HG02798 (cell line): ENCODE measurements at regions not wholly inside any gene's neighbourhood (a gene's known extent, or its start where the extent isn't known, plus 50 kb on each side); places are given as distances from the start of the nearest gene placed in this dataset.
"Not testable (repeated sequence)": the region's sequence is repeated elsewhere in the genome, so short reads cannot be mapped to it uniquely, and the experiment has no call there.

ENCODE experiments used
- ATAC-seq: cut with Tn5 transposase; IDR thresholded peaks from one replicate; pipeline ENCODE4 v1.9.1; 2021; ENCODE audit warnings: mild to moderate bottlenecking; ENCODE audit not compliant: unreplicated experiment, poor library complexity

DNA sequence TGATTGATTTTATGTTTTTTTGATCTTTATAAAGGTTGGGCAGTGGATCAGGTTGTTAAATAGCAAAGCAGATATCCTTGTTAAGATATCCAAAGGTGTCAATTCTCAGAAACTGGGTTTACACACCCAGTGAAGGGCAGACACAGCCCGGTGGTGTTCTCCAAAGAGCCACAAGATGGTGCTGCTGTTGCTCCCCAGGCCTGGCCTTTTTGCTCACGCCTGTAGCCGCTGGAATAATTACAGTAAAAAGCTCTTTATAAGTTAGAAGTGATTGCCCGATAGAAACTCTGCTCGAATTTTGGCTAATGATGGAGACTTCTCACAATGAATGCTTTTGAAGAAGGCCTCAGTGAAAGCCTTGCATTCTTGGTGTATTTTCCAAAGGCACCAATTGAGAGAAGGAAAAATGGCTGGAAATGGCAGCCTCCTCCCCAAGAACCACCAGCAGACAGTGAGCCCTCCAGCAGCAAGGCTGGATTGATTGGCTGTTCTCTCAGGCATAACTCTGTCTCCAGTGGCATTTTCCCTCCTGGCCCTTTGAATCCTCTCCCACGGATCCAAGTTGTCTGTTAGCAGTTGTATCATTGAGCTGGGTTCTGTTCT is 120.5 kb upstream of the CHD6 start:
- ATAC-seq: peak; percentile 64

DNA sequence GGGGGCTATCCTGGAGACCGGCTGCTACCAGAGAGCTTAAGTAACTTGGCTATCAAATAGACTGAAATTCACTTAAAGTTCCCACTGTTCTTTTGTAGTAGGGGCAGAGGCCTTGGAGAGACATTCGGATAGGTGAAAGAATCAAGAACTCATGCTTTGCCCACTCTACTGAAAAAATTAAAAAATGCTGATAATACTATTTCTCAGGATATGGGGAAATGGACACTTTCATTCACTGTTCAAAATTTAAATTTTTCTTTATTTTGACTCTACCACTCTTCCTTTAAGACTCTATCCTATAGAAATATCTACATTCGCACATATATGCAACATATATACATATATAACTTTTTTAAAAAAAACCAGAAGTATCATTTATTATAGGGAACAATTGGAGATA is 117.8 kb upstream of the CHD6 start:
- ATAC-seq: no peak

DNA sequence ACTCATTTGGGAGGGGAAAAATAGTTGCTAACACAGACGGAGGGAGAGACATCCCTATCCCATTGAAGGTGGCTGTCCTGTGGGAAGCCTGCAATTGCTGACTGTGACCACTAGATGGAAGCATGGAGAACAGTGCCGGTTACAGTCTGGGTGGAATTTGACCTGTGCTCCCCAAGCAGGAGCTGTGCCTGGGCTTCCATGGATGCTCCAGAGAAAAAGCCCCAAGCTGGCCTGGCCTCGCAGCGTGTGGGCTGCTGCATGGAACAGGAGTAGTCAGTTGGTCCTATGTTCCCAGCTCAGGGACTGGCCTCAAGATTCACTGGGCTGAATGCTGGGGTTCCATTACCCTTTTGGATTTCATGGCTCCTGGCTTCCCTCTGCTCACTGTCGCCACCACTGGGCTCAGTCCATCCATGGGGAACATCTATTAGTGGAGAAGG is 116.3 kb upstream of the CHD6 start:
- ATAC-seq: no peak

DNA sequence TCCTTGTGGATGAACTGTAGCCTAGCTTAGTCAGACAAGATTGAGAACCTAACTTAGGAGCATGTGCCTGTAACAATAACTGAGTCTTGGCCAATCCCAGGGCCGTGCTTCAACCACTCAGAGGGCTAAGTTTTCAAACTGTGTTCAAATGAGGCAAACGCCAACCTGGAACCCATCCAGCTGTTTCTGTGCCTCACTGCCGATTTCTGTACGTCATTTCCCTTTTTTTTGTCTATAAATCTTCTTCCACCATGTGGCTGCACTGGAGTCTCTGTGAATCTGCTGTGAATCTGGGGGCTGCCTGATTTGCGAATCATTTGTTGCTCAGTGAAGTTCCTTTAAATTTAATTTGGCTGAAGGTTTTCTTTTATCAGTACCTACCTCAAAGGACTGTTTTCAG is 115.0 kb upstream of the CHD6 start:
- ATAC-seq: no peak

DNA sequence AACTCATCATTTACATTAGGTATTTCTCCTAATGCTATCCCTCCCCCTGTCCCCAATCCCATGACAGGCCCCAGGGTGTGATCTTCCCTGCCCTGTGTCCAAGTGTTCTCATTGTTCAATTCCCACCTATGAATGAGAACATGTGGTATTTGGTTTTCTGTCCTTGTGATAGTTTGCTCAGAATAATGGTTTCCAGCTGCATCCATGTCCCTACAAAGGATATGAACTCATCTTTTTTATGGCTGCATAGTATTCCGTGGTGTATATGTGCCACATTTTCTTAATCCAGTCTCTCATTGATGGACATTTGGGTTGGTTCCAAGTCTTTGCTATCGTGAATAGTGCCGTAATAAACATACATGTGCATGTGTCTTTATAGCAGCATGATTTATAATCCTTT is 113.0 kb upstream of the CHD6 start:
- ATAC-seq: not testable (repeated sequence)

DNA sequence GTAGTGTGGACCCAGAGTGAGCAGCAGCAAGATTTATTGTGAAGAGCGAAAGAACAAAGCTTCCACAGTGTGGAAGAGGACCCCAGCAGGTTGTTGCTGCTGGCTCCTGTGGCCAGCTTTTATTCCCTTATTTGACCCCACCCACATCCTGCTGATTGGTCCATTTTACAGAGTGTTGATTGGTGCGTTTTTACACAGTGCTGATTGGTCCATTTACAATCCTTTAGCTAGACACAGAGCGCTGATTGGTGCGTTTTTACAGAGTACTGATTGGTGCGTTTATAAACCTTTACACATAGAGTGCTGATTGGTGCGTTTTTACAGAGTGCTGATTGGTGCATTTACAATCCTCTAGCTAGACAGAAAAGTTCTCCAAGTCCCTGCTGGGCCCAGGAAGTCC is 109.5 kb upstream of the CHD6 start:
- not testable (repeated sequence) for ATAC-seq

DNA sequence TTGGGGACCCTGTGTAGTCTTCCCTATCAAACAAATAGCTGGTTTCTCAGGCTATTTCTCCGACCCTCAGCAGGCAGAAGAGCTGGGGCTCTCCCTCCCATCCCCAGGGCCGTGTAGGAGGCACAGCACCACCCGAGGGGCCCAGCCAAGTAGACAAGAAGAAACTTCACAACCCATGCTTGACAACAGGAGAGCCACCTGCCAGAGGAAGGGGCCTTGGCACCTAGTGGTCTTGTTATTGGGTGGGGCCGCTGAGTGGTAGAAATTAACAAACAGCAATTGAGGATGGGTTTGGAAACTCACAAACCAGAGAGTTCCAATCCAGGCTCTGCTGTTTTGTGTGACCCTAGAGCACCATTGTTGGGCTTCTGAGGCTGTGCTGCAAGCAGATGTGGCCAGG is 108.5 kb upstream of the CHD6 start:
- ATAC-seq: no peak

DNA sequence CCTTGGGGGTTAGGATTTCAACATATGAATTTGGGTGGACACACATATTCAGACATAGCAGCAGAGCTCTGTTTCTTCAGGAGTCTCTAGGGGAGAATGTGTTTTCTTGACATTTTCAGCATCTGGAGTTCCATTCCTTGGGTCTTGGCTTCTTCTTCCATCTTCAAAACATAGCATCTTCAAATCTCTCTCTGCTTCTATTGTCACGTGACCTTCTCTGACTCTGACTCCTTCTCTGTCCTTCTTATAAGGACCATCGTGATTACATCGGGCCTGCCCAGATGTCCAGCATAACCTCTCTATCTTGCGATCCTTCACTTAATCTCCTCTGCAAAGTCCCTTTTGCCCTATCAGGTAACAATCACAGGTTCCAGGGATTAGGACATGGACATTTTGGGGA is 101.0 kb upstream of the CHD6 start:
- ATAC-seq: no peak

DNA sequence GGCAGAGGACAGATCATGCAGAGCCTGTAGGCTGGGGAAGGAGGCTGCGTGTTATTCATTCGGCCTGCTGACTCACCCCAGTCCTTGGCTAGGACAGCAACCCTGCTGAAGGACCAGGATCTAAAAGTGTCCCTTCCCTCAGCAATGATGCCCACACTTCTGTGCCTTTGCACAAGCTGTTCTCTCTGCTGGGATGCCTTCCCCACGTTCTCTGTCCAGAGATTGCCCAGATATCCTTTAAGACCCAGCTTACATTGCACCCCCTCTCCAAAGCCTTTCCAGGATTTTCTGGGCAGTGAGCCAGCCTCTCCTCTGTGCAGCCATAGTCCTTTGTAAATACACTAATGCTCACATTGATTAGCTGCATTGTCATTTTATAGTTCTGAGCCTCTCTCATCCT is 99.3 kb upstream of the CHD6 start:
- no peak for ATAC-seq

DNA sequence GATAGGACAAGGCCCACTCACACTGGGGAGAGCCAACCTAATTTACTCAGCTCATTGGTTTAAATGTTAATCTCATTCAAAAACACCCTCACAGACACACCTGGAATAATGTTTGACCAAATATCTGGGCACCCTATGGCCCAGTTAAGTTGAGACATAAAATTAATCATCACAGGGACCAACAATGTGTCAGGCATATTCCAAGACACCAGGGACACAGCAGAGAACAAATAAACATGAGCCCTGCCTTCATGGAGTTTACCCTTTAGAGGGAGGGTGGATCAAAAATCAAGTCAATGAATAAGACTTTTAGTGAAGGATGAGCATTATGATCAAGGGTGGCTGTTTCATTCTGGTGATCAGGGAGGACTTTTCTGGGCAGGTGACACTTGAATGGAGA is 98.7 kb upstream of the CHD6 start:
- ATAC-seq: no peak

DNA sequence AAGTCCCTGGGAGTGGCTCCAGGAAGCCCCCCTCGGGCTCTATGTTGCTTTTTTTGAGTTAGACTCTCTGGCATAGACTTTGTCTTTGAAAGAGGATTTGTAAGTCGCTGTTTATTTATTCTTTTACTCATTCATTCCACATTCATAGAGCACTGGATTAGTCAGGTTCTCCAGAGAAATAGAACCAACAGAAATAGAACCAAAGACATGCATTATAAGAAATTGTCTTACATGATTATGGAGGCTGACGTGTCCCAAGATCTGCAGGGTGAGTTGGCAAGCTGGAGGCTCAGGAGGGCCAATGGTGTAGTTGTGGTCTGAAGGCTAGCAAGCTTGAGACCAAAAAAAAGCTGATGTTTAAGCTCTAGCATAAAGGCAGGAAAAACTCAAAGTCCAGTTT is 98.3 kb upstream of the CHD6 start:
- no peak for ATAC-seq

DNA sequence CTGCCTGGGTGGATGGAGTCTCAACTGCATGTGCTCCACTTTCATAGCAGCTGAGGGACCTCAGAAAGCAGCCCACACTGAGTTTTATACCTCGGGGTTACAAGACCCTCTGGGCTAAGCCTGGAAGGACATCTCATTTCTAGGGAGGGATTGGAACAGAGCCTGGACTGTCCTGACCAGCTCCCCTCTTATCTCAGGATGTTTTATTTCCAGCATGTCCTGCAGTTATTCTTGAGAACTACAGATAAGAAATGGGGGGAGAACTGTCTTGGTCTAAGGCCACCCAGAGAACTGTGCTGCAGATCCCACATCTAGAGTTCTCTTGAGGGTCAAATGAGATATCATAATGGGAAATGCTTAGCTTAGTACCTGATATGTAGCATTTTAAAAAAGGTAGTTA is 97.3 kb upstream of the CHD6 start:
- ATAC-seq: no peak

DNA sequence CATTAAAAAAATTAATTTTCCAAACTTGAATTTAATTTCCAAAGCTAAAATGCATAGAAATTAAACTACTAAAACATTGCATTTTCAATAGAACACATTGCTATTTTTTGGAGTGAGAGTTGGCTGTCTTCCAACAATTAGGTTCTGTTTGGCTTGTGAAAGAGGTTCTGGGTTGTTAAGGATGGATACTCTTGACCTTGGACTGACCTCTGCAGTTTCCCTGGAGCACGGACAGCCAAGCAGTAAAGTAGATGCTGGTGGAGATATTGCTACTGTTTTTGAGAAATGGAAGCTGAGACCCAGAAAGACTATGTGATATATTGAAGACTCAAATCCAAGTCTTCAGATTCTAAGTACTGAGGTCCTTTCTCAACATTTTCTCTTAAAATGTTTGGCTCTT is 95.9 kb upstream of the CHD6 start:
- ATAC-seq: no peak

DNA sequence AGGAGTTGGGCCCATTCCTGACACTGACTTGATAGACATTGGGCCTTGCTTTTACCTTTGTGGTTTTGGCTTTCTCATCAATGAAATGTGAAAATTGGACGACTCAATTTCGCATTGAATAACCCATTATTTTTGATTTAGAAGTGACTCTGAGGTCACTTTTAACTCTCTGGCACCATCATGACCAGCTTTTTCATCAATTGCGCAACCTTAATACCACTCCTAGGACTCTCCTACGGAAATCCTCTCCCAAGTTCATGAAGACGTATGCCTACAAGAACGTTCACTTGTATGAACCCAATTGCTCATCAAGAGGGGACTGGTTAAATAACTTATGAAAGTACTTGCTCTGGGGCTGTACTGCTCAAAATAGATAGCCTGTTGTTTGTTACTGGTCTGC is 86.7 kb upstream of the CHD6 start:
- ATAC-seq: no peak

DNA sequence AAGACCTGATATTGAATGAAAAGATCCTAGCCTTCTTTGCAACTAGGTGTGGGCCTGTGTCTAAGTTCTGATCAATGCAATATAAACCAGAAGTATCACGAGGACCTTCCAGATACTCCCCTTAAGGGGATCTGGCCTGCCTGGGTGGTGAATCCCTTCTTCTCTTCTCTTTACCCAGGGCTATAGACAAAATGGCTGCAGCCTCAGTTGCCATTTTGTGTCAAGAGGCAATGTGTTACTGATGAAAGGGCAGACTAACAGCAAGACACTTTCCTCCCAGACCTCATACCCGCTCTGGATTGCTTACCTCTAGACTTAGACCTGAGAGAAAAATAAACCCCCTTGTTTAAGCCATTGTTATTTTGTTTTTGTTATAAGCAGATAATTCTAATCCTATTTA is 84.5 kb upstream of the CHD6 start:
- no peak for ATAC-seq

DNA sequence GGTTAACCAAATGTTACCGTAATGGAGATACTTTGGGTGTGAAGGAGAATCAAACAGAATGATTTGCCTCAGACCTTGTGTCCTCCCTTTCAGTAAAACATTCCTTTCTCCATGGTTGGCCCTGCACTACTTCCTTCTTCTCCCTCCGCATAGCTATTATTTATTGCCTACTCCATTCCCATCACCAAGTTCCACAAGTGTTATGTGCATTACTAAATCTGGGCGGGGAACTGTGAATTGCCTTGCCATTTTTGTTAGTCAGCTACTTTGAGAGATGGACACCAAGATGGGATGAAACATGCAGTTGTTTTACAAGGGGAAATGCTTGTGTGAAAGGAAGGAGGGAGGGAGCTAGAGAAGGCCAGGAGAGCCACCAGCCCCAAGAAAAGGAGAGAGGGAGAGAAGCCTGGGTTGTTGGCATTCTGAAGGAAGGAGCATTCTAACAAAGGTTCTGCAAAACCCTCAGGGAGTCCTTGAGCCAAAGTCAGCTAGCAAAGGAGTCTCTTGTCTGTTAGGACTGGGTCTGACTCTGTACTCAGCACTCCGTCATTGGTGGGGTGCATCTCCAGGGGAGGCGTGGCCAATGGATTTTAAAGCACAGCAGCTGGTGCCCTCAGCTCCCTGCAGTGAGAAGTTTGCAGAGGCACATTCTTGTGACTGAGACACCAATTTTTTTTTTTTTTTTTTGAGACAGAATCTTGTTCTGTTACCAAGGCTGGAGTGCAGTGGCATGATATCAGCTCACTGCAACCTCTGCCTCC is 83.6 kb upstream of the CHD6 start:
- ATAC-seq: no peak

DNA sequence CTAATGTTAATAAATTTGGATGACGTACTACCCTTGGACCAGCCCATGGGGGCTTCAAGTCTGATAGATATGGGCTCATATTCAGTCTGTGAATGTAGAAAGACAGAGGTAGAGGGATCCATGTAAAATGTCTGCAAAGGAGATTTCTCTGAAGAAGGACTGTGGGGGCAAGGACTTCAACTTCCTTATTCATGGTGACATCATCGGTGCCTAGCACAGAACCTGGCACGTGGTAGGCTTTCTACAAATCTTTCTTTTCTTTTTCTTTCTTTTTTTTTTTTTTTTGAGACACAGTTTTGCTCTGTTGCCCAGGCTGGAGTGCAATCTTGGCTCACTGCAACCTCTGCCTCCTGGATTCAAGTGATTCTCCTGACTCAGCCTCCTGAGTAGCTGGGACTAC is 81.5 kb upstream of the CHD6 start:
- ATAC-seq: not testable (repeated sequence)

DNA sequence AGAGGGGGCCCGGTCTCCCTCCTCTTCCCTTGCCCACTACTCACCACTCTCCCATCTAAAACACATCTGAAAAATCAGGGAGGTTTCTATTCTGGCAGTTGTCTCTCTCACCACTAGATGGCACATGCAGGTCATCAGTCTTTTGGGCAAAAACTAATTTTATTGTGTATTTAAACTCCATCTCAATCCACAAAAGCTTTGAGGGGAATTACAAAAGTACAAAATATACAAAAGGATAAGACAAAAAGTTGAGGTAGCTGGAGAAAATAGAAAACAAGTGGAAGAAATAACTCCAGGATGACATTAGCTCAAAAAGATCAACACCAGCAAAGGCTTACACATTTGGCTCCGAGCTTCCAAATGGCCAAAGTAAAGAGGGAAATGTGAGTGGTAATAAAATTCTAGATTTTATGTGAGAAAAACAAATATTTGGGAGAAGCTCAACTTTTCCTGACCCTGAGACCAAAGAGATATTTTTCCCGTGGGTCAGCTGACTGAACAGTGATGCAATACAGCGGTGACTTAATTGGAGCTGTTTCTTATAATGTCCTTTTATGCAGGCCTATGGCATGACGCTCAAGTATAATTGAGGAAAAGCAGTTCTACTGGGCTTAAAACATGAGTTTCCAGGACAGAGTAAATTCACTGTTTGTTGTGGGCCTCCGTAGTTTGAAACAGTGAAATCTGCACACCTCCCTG is 79.8 kb upstream of the CHD6 start:
- ATAC-seq: no peak

DNA sequence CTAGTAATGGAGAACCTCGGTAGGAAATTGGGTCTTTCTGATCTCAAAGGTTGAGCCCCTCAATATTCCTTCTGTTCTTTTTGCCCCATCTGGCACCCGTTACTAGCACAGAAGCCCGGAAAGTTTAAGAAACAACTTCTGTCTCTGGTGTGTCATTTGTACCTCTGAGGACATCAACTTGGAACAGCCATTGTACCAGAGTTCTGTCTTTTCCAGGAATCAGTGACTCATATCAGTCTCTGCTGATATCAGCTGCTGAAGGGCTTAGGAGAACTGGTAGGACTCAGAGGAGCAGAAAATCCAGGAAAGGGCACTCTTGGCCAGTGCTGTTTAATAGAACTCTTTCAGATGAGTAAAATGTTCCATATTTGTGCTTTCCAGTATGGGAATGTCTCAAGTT is 78.3 kb upstream of the CHD6 start:
- no peak for ATAC-seq

DNA sequence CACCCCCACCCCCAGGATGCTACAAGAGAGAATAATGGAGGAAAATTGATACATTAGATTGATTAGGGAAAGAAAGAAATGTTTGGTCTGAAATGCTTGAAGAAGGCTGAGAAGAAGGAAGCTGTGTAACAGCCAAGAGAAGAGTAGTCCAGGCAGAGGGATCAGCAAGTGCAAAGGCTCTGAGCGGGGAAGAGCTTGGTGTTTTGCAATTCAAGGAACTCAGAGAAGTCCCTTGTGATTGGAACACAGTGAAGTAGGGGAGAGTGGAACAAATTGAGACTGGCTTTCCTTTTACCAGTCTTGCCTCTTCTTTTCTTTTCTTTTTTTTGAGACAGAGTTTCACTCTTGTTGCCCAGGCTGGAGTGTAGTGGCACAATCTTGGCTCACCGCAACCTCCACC is 76.6 kb upstream of the CHD6 start:
- ATAC-seq: no peak

DNA sequence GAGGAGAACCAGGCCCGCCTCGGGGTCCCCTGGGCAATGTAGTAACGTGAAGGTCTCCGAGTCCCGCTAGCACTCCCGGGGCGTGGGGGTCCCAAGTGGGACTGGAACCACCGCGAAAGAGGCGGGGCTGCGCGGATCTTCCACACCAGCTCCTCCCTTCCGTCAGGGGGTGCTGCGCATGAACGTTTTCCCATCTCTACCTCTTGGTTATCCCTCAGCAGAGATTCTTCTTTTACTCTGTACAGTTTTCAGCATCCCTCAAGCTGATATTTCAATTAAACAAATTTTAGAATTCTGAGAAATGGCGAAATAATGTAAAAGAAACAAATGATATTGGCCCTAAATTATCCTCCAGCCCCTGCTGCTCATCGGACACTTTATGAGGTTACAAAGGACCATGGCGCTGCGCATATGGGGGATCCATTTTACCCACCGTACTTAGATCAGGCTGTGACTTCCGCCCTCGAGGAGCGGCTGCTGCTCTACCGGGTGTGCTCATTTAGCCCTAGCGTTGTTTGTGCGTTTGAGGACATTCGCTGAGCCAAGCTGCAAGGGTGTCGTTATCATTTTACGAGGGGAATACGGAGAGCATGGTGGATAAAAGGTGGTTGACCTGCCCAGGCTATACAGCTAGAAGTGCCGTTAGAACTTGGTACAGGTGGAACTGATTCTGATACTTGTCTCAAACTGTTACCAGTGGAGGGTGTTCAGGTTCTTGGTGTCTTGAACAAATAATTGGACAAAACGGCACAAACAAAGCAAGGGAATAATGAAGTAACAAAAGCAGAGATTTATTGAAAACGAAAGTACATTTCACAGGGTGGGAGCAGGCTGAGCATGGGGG is 75.2 kb upstream of the CHD6 start:
- peak; percentile 88 for ATAC-seq
